Fibroblast of villous mesenchyme (primary cell): ENCODE measurements at regions not wholly inside any gene's neighbourhood (a gene's known extent, or its start where the extent isn't known, plus 50 kb on each side); places are given as distances from the start of the nearest gene placed in this dataset.

ENCODE experiments used
- DNase-seq: peaks from one replicate; pipeline ENCODE4 v3.0.0-alpha.2; 2010; ENCODE audit warnings: low read depth
- H3K4me3 ChIP-seq: 2 replicates; pipeline ENCODE4 v1.5.1; 2011; ENCODE audit warnings: low read depth, mild to moderate bottlenecking, low read length
- TF ChIP-seq, protein P1 (sequence below): IDR thresholded peaks from 2 replicates; pipeline ENCODE4 v1.5.1; 2012; ENCODE audit warnings: low read depth, mild to moderate bottlenecking, low read length; ENCODE audit not compliant: insufficient read depth

GRCh38 chr1:59033761-59034160 is 249.9 kb upstream of the JUN start:
- TF ChIP-seq, protein P1, sequence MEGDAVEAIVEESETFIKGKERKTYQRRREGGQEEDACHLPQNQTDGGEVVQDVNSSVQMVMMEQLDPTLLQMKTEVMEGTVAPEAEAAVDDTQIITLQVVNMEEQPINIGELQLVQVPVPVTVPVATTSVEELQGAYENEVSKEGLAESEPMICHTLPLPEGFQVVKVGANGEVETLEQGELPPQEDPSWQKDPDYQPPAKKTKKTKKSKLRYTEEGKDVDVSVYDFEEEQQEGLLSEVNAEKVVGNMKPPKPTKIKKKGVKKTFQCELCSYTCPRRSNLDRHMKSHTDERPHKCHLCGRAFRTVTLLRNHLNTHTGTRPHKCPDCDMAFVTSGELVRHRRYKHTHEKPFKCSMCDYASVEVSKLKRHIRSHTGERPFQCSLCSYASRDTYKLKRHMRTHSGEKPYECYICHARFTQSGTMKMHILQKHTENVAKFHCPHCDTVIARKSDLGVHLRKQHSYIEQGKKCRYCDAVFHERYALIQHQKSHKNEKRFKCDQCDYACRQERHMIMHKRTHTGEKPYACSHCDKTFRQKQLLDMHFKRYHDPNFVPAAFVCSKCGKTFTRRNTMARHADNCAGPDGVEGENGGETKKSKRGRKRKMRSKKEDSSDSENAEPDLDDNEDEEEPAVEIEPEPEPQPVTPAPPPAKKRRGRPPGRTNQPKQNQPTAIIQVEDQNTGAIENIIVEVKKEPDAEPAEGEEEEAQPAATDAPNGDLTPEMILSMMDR, result no peak
- DNase-seq, result no peak
- no peak overlapping the region for H3K4me3 ChIP-seq

DNA sequence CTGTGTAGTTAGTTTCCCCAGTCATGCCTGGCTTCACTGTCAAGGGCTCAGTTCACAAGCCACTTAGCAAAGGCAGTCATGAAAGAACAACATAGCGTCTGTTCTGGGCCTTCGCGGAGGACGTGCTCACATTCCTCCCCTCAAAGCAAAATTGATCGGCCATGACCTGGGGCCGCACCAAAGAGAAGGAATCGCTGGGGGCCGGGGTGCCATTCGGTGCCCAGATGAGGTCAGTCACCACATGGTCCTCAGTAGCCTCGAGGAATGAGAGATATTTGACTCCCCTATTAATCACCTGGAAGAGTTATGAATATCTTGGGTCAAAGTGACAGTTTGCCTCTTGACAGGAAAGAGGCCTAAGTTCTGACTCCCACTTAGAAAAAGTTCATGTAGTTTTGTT is 251.1 kb upstream of the JUN start:
- H3K4me3 ChIP-seq, result no peak overlapping the region
- DNase-seq, result no peak
- TF ChIP-seq, protein P1, result no peak

- DNase-seq, result peak; percentile 59
- no peak overlapping the region for H3K4me3 ChIP-seq
- TF ChIP-seq, protein P1, result no peak
These were observed 255.7 kb upstream of the JUN start for GRCh38 chr1:59039551-59039950.

DNA sequence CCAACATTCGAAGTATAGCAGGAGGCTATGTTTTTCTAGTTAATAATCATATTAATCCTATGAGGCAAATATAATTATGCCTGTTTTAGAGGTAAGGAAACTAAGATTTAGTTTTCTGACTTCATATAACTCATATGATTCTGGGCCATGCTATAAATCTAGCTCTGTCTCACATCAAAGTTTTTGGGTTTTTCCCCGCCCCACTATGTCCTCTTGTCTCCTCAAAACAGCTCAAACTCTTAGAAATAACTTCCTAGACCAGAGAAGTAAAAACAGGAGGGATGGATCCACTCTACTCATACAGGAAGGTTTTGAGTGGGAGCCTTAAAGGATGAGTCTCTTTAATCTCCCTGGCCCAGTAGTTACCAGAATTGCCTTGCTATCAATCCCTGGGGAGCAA is 256.4 kb upstream of the FGGY start:
- no peak overlapping the region for H3K4me3 ChIP-seq
- TF ChIP-seq, protein P1, result no peak
- DNase-seq, result no peak

DNA sequence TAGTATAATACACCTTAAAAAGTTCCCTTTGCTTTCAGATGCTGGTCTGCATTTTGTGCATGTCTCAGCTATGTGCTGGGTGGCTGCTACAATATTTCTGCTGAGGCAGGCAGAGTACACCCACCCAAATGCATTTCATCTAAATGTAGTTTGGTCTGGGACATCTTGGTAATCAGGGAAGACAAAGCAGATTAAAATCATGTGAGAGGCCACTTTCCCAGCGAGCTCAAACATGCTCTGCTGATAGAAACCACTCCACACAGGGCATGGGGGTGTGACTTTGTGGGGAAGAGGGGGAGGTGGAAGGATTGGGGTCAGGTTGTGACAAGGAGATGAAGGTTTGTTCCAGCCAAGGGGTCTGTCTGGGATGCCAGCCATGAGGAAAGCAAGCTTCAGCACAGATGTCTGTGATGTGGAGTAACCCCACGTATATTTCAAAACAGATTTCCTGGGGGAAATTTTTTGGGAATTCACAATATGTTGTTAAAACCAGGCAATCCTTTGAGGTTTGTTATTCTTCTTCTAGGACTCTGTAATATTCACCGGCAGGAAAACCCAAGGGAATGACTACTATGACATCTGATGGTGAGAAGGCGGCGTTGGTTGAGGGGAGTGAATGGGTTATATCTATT is 255.1 kb upstream of the FGGY start:
- no peak overlapping the region for H3K4me3 ChIP-seq
- TF ChIP-seq, protein P1, result no peak
- DNase-seq, result peak; percentile 76

DNA sequence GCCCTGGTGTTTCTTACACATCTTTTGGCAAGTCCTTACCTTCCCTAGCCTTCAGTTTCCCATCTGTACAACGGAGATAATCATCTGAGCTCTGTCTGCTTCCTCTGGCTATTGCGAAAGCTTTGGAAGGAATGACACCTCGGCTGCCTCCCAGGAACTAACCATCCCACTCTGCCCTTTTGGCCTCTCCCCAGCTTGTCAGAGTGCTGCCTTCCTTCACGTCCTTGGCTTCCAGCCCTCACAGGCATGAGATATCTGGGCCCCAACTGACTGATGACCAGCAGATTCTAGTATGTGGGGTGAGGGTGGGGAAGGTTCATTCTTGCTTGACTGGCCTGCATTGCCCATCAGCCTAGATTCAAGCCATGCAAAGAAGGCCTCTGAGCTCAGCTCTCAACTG is 253.1 kb upstream of the FGGY start:
- DNase-seq, result peak; percentile 98

More for the DNA sequence above, 253.1 kb upstream of the FGGY start:
- H3K4me3 ChIP-seq, result no peak overlapping the region
- TF ChIP-seq, protein P1, result no peak
